IMR-90 (cell line): ENCODE measurements at regions not wholly inside any gene's neighbourhood (a gene's known extent, or its start where the extent isn't known, plus 50 kb on each side); places are given as distances from the start of the nearest gene placed in this dataset.

ENCODE experiments used
- ATAC-seq: fragments of 200-7000 bp; cut with Tn5 transposase; 2 replicates; pipeline ENCODE4 v1.9.1; 2020; ENCODE audit warnings: low read depth, mild to moderate bottlenecking, moderate library complexity
- BruUV-seq: library from RNA; stranded (reverse); fragments of 400-500 nt; replicated peaks from 2 replicates; lab custom pipeline; 2021; lab: Mats Ljungman, UMichigan
- CTCF ChIA-PET: fragments of 300-600 bp; formaldehyde crosslinking; extraction: SDS; loops from one replicate; lab custom pipeline; 2021; ENCODE audit warnings: antibody characterized with exemption; lab: Yijun Ruan, JAX
- POLR2A ChIA-PET: fragments of 300-600 bp; sonication (Branson Sonifier 250); formaldehyde crosslinking; loops from one replicate; lab custom pipeline; 2022; ENCODE audit warnings: antibody characterized with exemption; ENCODE audit not compliant: unreplicated experiment; lab: Charles Lee
- DNase-seq: peaks from one replicate; pipeline ENCODE4 v3.0.0; 2013
- H2AFZ ChIP-seq: replicated peaks from 2 replicates; pipeline ENCODE3; 2013; ENCODE audit warnings: low read length, mild to moderate bottlenecking; ENCODE audit not compliant: poor library complexity
- H2AK5ac ChIP-seq: 2 replicates; pipeline ENCODE4 v1.6.1; 2013; ENCODE audit warnings: low read depth, low read length, inconsistent platforms
- H2AK9ac ChIP-seq: replicated peaks from 2 replicates; pipeline ENCODE3; 2013; ENCODE audit warnings: mild to moderate bottlenecking, low read depth, low read length, moderate library complexity; ENCODE audit not compliant: poor library complexity
- H2BK120ac ChIP-seq: 2 replicates; pipeline ENCODE4 v1.6.1; 2013; ENCODE audit warnings: low read depth, low read length, inconsistent platforms
- H2BK15ac ChIP-seq: 3 replicates; pipeline ENCODE4 v1.6.1; 2013; ENCODE audit warnings: low read depth, low read length, inconsistent platforms
- H2BK20ac ChIP-seq: 2 replicates; pipeline ENCODE4 v1.6.1; 2013; ENCODE audit warnings: low read depth, mild to moderate bottlenecking, inconsistent platforms, low read length, moderate library complexity
- H2BK5ac ChIP-seq: 2 replicates; pipeline ENCODE4 v1.6.1; 2013; ENCODE audit warnings: mild to moderate bottlenecking, low read depth, low read length, inconsistent platforms; ENCODE audit not compliant: poor library complexity, severe bottlenecking
- H3K14ac ChIP-seq: replicated peaks from 2 replicates; pipeline ENCODE4 v1.6.1; 2013; ENCODE audit warnings: low read depth, low read length, inconsistent platforms
- H3K18ac ChIP-seq: 2 replicates; pipeline ENCODE4 v1.6.1; 2013; ENCODE audit warnings: low read depth, low read length, control low read depth
- H3K23ac ChIP-seq: 2 replicates; pipeline ENCODE4 v1.6.1; 2013; ENCODE audit warnings: low read depth, low read length, inconsistent platforms
- H3K27ac ChIP-seq: 2 replicates; pipeline ENCODE4 v1.5.1; 2013; ENCODE audit warnings: mild to moderate bottlenecking, control low read depth, low read length; ENCODE audit not compliant: insufficient read depth
- H3K27me3 ChIP-seq: 2 replicates; pipeline ENCODE4 v1.6.1; 2013; ENCODE audit warnings: low read length; ENCODE audit not compliant: control insufficient read depth, insufficient read depth
- H3K36me3 ChIP-seq: 2 replicates; pipeline ENCODE4 v1.6.1; 2013; ENCODE audit warnings: low read length, mixed read lengths; ENCODE audit not compliant: control insufficient read depth, insufficient read depth
- H3K4ac ChIP-seq: 2 replicates; pipeline ENCODE4 v1.6.1; 2013; ENCODE audit warnings: low read depth, low read length, inconsistent platforms
- H3K4me1 ChIP-seq: 2 replicates; pipeline ENCODE4 v1.6.1; 2013; ENCODE audit warnings: low read length, mixed read lengths; ENCODE audit not compliant: control insufficient read depth, insufficient read depth
- H3K4me2 ChIP-seq: 2 replicates; pipeline ENCODE4 v1.6.1; 2013; ENCODE audit warnings: low read depth, mild to moderate bottlenecking, control low read depth, low read length, moderate library complexity
- H3K4me3 ChIP-seq: 2 replicates; pipeline ENCODE4 v1.5.1; 2013; ENCODE audit warnings: low read depth, mild to moderate bottlenecking, control low read depth, low read length, moderate library complexity; ENCODE audit not compliant: insufficient read depth
- H3K56ac ChIP-seq: 2 replicates; pipeline ENCODE4 v1.6.1; 2013; ENCODE audit warnings: low read length, inconsistent platforms; ENCODE audit not compliant: insufficient read depth; ENCODE audit errors: extremely low read depth
- H3K79me1 ChIP-seq, 2 experiments: 2 replicates each; pipeline ENCODE4 v1.6.1; 2013; ENCODE audit warnings: low read length in 2 of 2, inconsistent platforms in 1 of 2, low read depth in 1 of 2
- H3K9ac ChIP-seq: 2 replicates; pipeline ENCODE4 v1.6.1; 2013; ENCODE audit warnings: low read depth, low read length, control low read depth
- H3K9me1 ChIP-seq: 2 replicates; pipeline ENCODE4 v1.6.1; 2013; ENCODE audit warnings: low read length, inconsistent platforms; ENCODE audit not compliant: insufficient read depth
- H3K9me3 ChIP-seq: 2 replicates; pipeline ENCODE4 v1.6.1; 2013; ENCODE audit warnings: low read length; ENCODE audit not compliant: control insufficient read depth, insufficient read depth
- H4K20me1 ChIP-seq: 2 replicates; pipeline ENCODE4 v1.6.1; 2013; ENCODE audit warnings: low read length, inconsistent platforms; ENCODE audit not compliant: insufficient read depth
- H4K5ac ChIP-seq: 2 replicates; pipeline ENCODE4 v1.6.1; 2013; ENCODE audit warnings: mild to moderate bottlenecking, low read depth, low read length, control low read depth
- H4K8ac ChIP-seq, 2 experiments: 2 replicates each; pipeline ENCODE4 v1.6.1; 2013; ENCODE audit warnings: low read depth in 2 of 2, low read length in 2 of 2, control low read depth in 1 of 2, inconsistent platforms in 1 of 2
- H4K91ac ChIP-seq: 2 replicates; pipeline ENCODE4 v1.6.1; 2013; ENCODE audit warnings: low read depth, low read length, inconsistent platforms; ENCODE audit not compliant: insufficient read depth
- BHLHE40 ChIP-seq: fragments of 150-350 bp; IDR thresholded peaks from 2 replicates; pipeline ENCODE4 v1.6.1; 2016; ENCODE audit warnings: mild to moderate bottlenecking, low read depth, low read length
- FOS ChIP-seq: fragments of 150-350 bp; IDR thresholded peaks from 2 replicates; pipeline ENCODE4 v1.6.1; 2016; ENCODE audit warnings: low read depth, low read length
- POLR2A ChIP-seq: IDR thresholded peaks from 2 replicates; pipeline ENCODE4 v1.6.1; 2012; ENCODE audit warnings: mild to moderate bottlenecking, low read depth, low read length
- WGBS, 2 experiments: methylation state at CpG; one replicate each; pipeline versions ENCODE4 v1.1.5 to v1.1.7; 2013; ENCODE audit warnings: missing lambda C conversion rate in 2 of 2; ENCODE audit not compliant: insufficient read length in 1 of 2; ENCODE audit errors: extremely low coverage in 2 of 2; 5-methylcytosine and 5-hydroxymethylcytosine counted together
- dilution Hi-C: fragments of 300-500 bp; cut with HindIII; formaldehyde crosslinking; loops from one replicate; pipeline ENCODE4 v1.14.3; 2018; ENCODE audit warnings: low sequenced_read_pairs; ENCODE audit not compliant: unreplicated experiment
- in situ Hi-C: fragments of 300-500 bp; cut with MboI; formaldehyde crosslinking; loops from 3 replicates; pipeline ENCODE4 v1.14.3; 2019; ENCODE audit warnings: low sequenced_read_pairs, inconsistent platforms, mixed read lengths
- intact Hi-C: fragments of 100-400 bp; cut with micrococcal nuclease; formaldehyde crosslinking; loops from 2 replicates; pipeline ENCODE4 v1.10.0; 2022

GRCh38 chr3:29186982-29187725 is 93.7 kb upstream of the RBMS3 start:
- Histone ChIP-seq H2AK9ac (no peak overlapping the region), H2AK5ac (peak overlapping the region; percentile 50), H3K36me3 (no peaks in the 10 kb centered on the region), H2BK5ac (peak overlapping the region; percentile 98), H3K18ac (peak overlapping the region; percentile 98), H3K9me1 (0 out of 2 replicates have a peak, but pooled peaks cover 2% of the 10 kb centered on the region), H3K23ac (peak overlapping the region; percentile 86), H3K4ac (peak overlapping the region; percentile 87), H2BK120ac (peak overlapping the region; percentile 93), H2BK20ac (peak overlapping the region; percentile 97), H3K79me1 (no peaks in the 10 kb centered on the region), H3K9me3 (no peaks in the 10 kb centered on the region), H3K14ac (peak overlapping the region; percentile 84), H3K4me1 (peaks cover 16% of the 10 kb centered on the region), H3K9ac (no peak overlapping the region; the same call in 1 of the 2 replicates), H3K4me3 (no peak overlapping the region), H3K4me2 (peak overlapping the region; percentile 22; the same call in 1 of the 2 replicates), H4K8ac (peak overlapping the region; percentile 80 to 91), H4K20me1 (no peaks in the 10 kb centered on the region), H3K27ac (peak overlapping the region; percentile 78), H4K91ac (peak overlapping the region; percentile 91), H4K5ac (peak overlapping the region; percentile 83; the same call in 1 of the 2 replicates), H3K56ac (peak overlapping the region; percentile 76), H3K27me3 (no peaks in the 10 kb centered on the region), H2BK15ac (peak overlapping the region; percentile 40), H2AFZ (no peak overlapping the region)
- DNase-seq (peak; percentile 92), ATAC-seq (peak; percentile 25)
- TF ChIP-seq POLR2A, result no peak
- TF ChIP-seq FOS, result peak; percentile 79; the same call in 1 of the 2 replicates
- TF ChIP-seq BHLHE40, result peak; percentile 56; the same call in 1 of the 2 replicates
- dilution Hi-C loops (no loop called here), intact Hi-C loops (loop anchor here (1.0 to 5.0 kb wide), 3 partner anchors 46 to 270 kb away; no protein-coding TSS in a partner anchor), in situ Hi-C loops (no loop called here)
- ChIA-PET POLR2A (no interaction called here), CTCF (interaction anchor here (0.6 to 0.8 kb wide), 3 partner anchors 12 to 272 kb away, joined by 3 to 5 read pairs (median 3); no protein-coding TSS in a partner anchor)
- no TSS peak for BruUV-seq
- no CpG with 5 or more reads among the region's 3 CpGs for WGBS, 2 experiments
